Thoracic aorta (tissue), 2 donors: ENCODE measurements at regions not wholly inside any gene's neighbourhood (a gene's known extent, or its start where the extent isn't known, plus 50 kb on each side); places are given as distances from the start of the nearest gene placed in this dataset.

Source experiments
- ATAC-seq: fragments of 150-250 bp; one replicate; pipeline ENCODE4 v1.8.0; 2017; ENCODE audit warnings: low read depth; ENCODE audit not compliant: insufficient number of reproducible peaks, low FRiP score
- DNase-seq: peaks from one replicate; pipeline ENCODE4 v3.0.0-alpha.2; 2020; ENCODE audit warnings: low spot score
- H3K27ac ChIP-seq, 2 donors: fragments of 200-600 bp; sonication (generic); 1 replicate in 1 of 2; 2 replicates in 1 of 2; pipeline ENCODE4 v1.5.1; 2016; ENCODE audit warnings: mild to moderate bottlenecking in 2 of 2, moderate library complexity in 2 of 2
- H3K27me3 ChIP-seq: fragments of 200-600 bp; sonication (generic); replicated peaks from 2 replicates; pipeline ENCODE4 v1.6.0; 2016; ENCODE audit warnings: mild to moderate bottlenecking; ENCODE audit not compliant: insufficient read depth
- H3K36me3 ChIP-seq: fragments of 200-600 bp; sonication (generic); one replicate; pipeline ENCODE4 v1.5.1; 2016
- H3K4me1 ChIP-seq, 2 donors: fragments of 200-600 bp; sonication (generic); 1 replicate in 1 of 2; 2 replicates in 1 of 2; pipeline versions ENCODE4 v1.5.1 to v1.6.0; 2016; ENCODE audit warnings: low read depth in 2 of 2, mild to moderate bottlenecking in 1 of 2; ENCODE audit not compliant: control insufficient read depth in 1 of 2
- H3K4me3 ChIP-seq: fragments of 200-600 bp; sonication (generic); 2 replicates; pipeline ENCODE4 v1.5.1; 2016; ENCODE audit warnings: mild to moderate bottlenecking
- H3K9me3 ChIP-seq: fragments of 200-600 bp; sonication (generic); 2 replicates; pipeline ENCODE4 v1.5.1; 2016
- TF ChIP-seq, protein P1 (sequence below): fragments of 200-600 bp; sonication (generic); IDR thresholded peaks from one replicate; pipeline ENCODE4 v1.5.1; 2019; ENCODE audit warnings: antibody characterized with exemption

GRCh38 chr16:80309178-80309577, 231.6 kb upstream of the DYNLRB2 start:
- Histone ChIP-seq H3K27me3 (no peaks in the 10 kb centered on the region), H3K27ac (no peak overlapping the region), H3K4me3 (no peak overlapping the region), H3K4me1 (no peaks in the 10 kb centered on the region), H3K36me3 (no peaks in the 10 kb centered on the region), H3K9me3 (no peaks in the 10 kb centered on the region)
- DNase-seq (no peak), ATAC-seq (no peak)
- TF ChIP-seq, protein P1, sequence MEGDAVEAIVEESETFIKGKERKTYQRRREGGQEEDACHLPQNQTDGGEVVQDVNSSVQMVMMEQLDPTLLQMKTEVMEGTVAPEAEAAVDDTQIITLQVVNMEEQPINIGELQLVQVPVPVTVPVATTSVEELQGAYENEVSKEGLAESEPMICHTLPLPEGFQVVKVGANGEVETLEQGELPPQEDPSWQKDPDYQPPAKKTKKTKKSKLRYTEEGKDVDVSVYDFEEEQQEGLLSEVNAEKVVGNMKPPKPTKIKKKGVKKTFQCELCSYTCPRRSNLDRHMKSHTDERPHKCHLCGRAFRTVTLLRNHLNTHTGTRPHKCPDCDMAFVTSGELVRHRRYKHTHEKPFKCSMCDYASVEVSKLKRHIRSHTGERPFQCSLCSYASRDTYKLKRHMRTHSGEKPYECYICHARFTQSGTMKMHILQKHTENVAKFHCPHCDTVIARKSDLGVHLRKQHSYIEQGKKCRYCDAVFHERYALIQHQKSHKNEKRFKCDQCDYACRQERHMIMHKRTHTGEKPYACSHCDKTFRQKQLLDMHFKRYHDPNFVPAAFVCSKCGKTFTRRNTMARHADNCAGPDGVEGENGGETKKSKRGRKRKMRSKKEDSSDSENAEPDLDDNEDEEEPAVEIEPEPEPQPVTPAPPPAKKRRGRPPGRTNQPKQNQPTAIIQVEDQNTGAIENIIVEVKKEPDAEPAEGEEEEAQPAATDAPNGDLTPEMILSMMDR: no peak

DNA sequence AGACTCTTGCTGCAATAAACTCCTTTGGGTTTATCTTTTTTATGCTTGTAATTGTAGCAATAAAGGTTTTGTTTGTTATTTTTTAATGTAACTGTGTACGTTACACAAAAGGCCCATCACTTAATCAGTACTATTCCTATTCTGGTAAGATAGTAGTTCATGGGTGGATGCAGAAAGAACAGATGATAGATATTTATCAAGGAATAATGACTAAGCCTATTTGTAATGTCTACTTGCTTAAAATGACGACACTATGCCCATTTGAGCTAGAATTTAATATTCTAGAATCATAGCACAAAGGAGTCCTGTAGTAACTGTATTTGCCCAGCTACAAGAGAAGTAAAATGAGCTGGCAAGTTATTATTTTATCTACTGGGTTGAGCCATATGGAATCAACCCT, 235.4 kb upstream of the DYNLRB2 start:
- TF ChIP-seq, protein P1: no peak
- H3K36me3 ChIP-seq: no peaks in the 10 kb centered on the region
- ATAC-seq: no peak
- no peaks in the 10 kb centered on the region for H3K9me3 ChIP-seq
- DNase-seq: no peak
- no peaks in the 10 kb centered on the region for H3K27me3 ChIP-seq
- no peak overlapping the region for H3K27ac ChIP-seq
- no peak overlapping the region for H3K4me3 ChIP-seq
- H3K4me1 ChIP-seq: peaks cover 4 to 13% of the 10 kb centered on the region in 2 donors

DNA sequence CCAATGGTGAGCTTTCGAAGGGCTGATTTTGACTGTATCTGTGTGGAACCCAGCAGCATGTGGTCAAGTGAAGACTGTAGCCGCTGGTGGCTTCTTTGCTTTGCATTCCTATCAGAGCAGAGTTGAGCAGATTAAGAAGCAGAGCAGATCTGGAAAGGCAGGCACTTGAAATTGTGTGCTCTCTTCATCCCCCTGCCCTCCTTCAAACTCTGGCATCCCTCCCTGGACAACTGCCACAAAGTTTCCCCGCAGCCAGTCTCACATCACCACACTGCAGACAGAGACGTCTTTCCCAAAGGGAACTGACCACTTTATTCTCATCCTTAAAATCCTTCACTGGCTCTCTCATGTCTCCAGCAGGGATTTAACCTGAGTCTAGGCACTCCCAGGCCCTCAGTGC, 237.1 kb upstream of the DYNLRB2 start:
- Histone ChIP-seq H3K27me3 (no peaks in the 10 kb centered on the region), H3K4me3 (no peak overlapping the region), H3K36me3 (no peaks in the 10 kb centered on the region), H3K4me1 (peaks cover 8 to 25% of the 10 kb centered on the region in 2 donors), H3K9me3 (no peaks in the 10 kb centered on the region), H3K27ac (no peak overlapping the region)
- ATAC-seq (no peak), DNase-seq (no peak)
- TF ChIP-seq, protein P1: no peak

- H3K36me3 ChIP-seq: no peaks in the 10 kb centered on the region
- H3K9me3 ChIP-seq: no peaks in the 10 kb centered on the region
- TF ChIP-seq, protein P1: no peak
- H3K4me3 ChIP-seq: no peak overlapping the region
- H3K27me3 ChIP-seq: no peaks in the 10 kb centered on the region
- DNase-seq: no peak
- ATAC-seq: no peak
- H3K27ac ChIP-seq: no peak overlapping the region
- peaks cover 8 to 25% of the 10 kb centered on the region in 2 donors for H3K4me1 ChIP-seq
Observed at GRCh38 chr16:80300876-80301275, 239.9 kb upstream of the DYNLRB2 start.

- no peak overlapping the region for H3K4me3 ChIP-seq
- ATAC-seq (no peak), DNase-seq (no peak)
- no peak overlapping the region for H3K27ac ChIP-seq
- H3K36me3 ChIP-seq: no peaks in the 10 kb centered on the region
- H3K4me1 ChIP-seq: peaks cover 8 to 25% of the 10 kb centered on the region in 2 donors
- H3K9me3 ChIP-seq: no peaks in the 10 kb centered on the region
- TF ChIP-seq, protein P1: no peak
- H3K27me3 ChIP-seq: no peaks in the 10 kb centered on the region
Observed at GRCh38 chr16:80300456-80300855, 240.3 kb upstream of the DYNLRB2 start.
